ENCODE measurements at regions not wholly inside any gene's neighbourhood (a gene's known extent, or its start where the extent isn't known, plus 50 kb on each side); places are given as distances from the start of the nearest gene placed in this dataset.
"Not testable (repeated sequence)": the region's sequence is repeated elsewhere in the genome, so short reads cannot be mapped to it uniquely, and the experiment has no call there.

GRCh38 chr7:142642316-142642715, 107.0 kb upstream of the PRSS1 start:
- in situ Hi-C loops (cut with HindIII; ENCODE audit: low pct_ligation_motif_present, low pct_unique_long_range_greater_than_20kb, low sequenced_read_pairs): loop anchor here (25.0 kb wide), 1 partner anchor 170 kb away; no protein-coding TSS in a partner anchor
- DNase-seq: no peak

GRCh38 chr7:142641252-142641651, 108.0 kb upstream of the PRSS1 start:
- in situ Hi-C loops (cut with HindIII; ENCODE audit: low pct_ligation_motif_present, low pct_unique_long_range_greater_than_20kb, low sequenced_read_pairs): loop anchor here (25.0 kb wide), 1 partner anchor 171 kb away; no protein-coding TSS in a partner anchor
- DNase-seq: not testable (repeated sequence)

GRCh38 chr7:142638581-142638980, 110.7 kb upstream of the PRSS1 start:
- in situ Hi-C loops (cut with HindIII; ENCODE audit: low pct_ligation_motif_present, low pct_unique_long_range_greater_than_20kb, low sequenced_read_pairs): loop anchor here (25.0 kb wide), 1 partner anchor 174 kb away; no protein-coding TSS in a partner anchor
- DNase-seq: no peak

GRCh38 chr7:142637240-142637639, 112.0 kb upstream of the PRSS1 start:
- DNase-seq: no peak
- in situ Hi-C loops (cut with HindIII; ENCODE audit: low pct_ligation_motif_present, low pct_unique_long_range_greater_than_20kb, low sequenced_read_pairs): loop anchor here (25.0 kb wide), 1 partner anchor 175 kb away; no protein-coding TSS in a partner anchor

GRCh38 chr7:142636751-142637150, 112.5 kb upstream of the PRSS1 start:
- no peak for DNase-seq
- in situ Hi-C loops (cut with HindIII; ENCODE audit: low pct_ligation_motif_present, low pct_unique_long_range_greater_than_20kb, low sequenced_read_pairs): loop anchor here (25.0 kb wide), 1 partner anchor 176 kb away; no protein-coding TSS in a partner anchor

GRCh38 chr7:142636107-142636506, 113.2 kb upstream of the PRSS1 start:
- DNase-seq: not testable (repeated sequence)
- in situ Hi-C loops (cut with HindIII; ENCODE audit: low pct_ligation_motif_present, low pct_unique_long_range_greater_than_20kb, low sequenced_read_pairs): loop anchor here (25.0 kb wide), 1 partner anchor 176 kb away; no protein-coding TSS in a partner anchor

- in situ Hi-C loops (cut with HindIII; ENCODE audit: low pct_ligation_motif_present, low pct_unique_long_range_greater_than_20kb, low sequenced_read_pairs): loop anchor here (25.0 kb wide), 1 partner anchor 180 kb away; no protein-coding TSS in a partner anchor
- DNase-seq: peak; percentile 83
Measured at GRCh38 chr7:142632271-142633134, 116.8 kb upstream of the PRSS1 start.

- in situ Hi-C loops (cut with HindIII; ENCODE audit: low pct_ligation_motif_present, low pct_unique_long_range_greater_than_20kb, low sequenced_read_pairs): loop anchor here (25.0 kb wide), 1 partner anchor 183 kb away; no protein-coding TSS in a partner anchor
- DNase-seq: no peak
Measured at GRCh38 chr7:142629588-142630260, 119.5 kb upstream of the PRSS1 start.

- no peak for DNase-seq
- in situ Hi-C loops (cut with HindIII; ENCODE audit: low pct_ligation_motif_present, low pct_unique_long_range_greater_than_20kb, low sequenced_read_pairs): loop anchor here (25.0 kb wide), 1 partner anchor 183 kb away; no protein-coding TSS in a partner anchor
Measured at GRCh38 chr7:142628945-142629344, 120.3 kb upstream of the PRSS1 start.

GRCh38 chr7:142627223-142627622, 122.0 kb upstream of the PRSS1 start:
- in situ Hi-C loops (cut with HindIII; ENCODE audit: low pct_ligation_motif_present, low pct_unique_long_range_greater_than_20kb, low sequenced_read_pairs): loop anchor here (25.0 kb wide), 1 partner anchor 185 kb away; no protein-coding TSS in a partner anchor
- DNase-seq: not testable (repeated sequence)

- DNase-seq: peak; percentile 74
- in situ Hi-C loops (cut with HindIII; ENCODE audit: low pct_ligation_motif_present, low pct_unique_long_range_greater_than_20kb, low sequenced_read_pairs): loop anchor here (25.0 kb wide), 1 partner anchor 186 kb away; no protein-coding TSS in a partner anchor
Measured at GRCh38 chr7:142626420-142627035, 122.7 kb upstream of the PRSS1 start.

- in situ Hi-C loops (cut with HindIII; ENCODE audit: low pct_ligation_motif_present, low pct_unique_long_range_greater_than_20kb, low sequenced_read_pairs): loop anchor here (25.0 kb wide), 1 partner anchor 187 kb away; no protein-coding TSS in a partner anchor
- DNase-seq: not testable (repeated sequence)
Measured at GRCh38 chr7:142625216-142625615, 124.1 kb upstream of the PRSS1 start.

GRCh38 chr7:142620402-142620801, 128.9 kb upstream of the PRSS1 start:
- in situ Hi-C loops (cut with HindIII; ENCODE audit: low pct_ligation_motif_present, low pct_unique_long_range_greater_than_20kb, low sequenced_read_pairs): no loop called here
- DNase-seq: no peak

- in situ Hi-C loops (cut with HindIII; ENCODE audit: low pct_ligation_motif_present, low pct_unique_long_range_greater_than_20kb, low sequenced_read_pairs): no loop called here
- DNase-seq: no peak
Measured at GRCh38 chr7:142618655-142619351, 130.5 kb upstream of the PRSS1 start.

- DNase-seq: no peak
- in situ Hi-C loops (cut with HindIII; ENCODE audit: low pct_ligation_motif_present, low pct_unique_long_range_greater_than_20kb, low sequenced_read_pairs): no loop called here
Measured at GRCh38 chr7:142616842-142617241, 132.4 kb upstream of the PRSS1 start.

- DNase-seq: no peak
- in situ Hi-C loops (cut with HindIII; ENCODE audit: low pct_ligation_motif_present, low pct_unique_long_range_greater_than_20kb, low sequenced_read_pairs): no loop called here
Measured at GRCh38 chr7:142616121-142616643, 133.1 kb upstream of the PRSS1 start.

- in situ Hi-C loops (cut with HindIII; ENCODE audit: low pct_ligation_motif_present, low pct_unique_long_range_greater_than_20kb, low sequenced_read_pairs): no loop called here
- DNase-seq: no peak
Measured at GRCh38 chr7:142615508-142615907, 133.8 kb upstream of the PRSS1 start.

- no peak for DNase-seq
Measured at GRCh38 chr7:142614116-142614515, 135.2 kb upstream of the PRSS1 start.

More at GRCh38 chr7:142614116-142614515, 135.2 kb upstream of the PRSS1 start:
- in situ Hi-C loops (cut with HindIII; ENCODE audit: low pct_ligation_motif_present, low pct_unique_long_range_greater_than_20kb, low sequenced_read_pairs): no loop called here
